ENCODE measurements at regions not wholly inside any gene's neighbourhood (a gene's known extent, or its start where the extent isn't known, plus 50 kb on each side); places are given as distances from the start of the nearest gene placed in this dataset.

GRCh38 chr12:107494331-107494730 lies 191.3 kb upstream of the PWP1 start:
- H4K20me1 ChIP-seq (replicated peaks; ENCODE audit: control insufficient read depth, extremely low read depth, insufficient read depth, low read length): no peaks in the 10 kb centered on the region
- POLR2A ChIA-PET: no interaction called here
- no peaks in the 10 kb centered on the region for H3K9me1 ChIP-seq (replicated peaks; ENCODE audit: control insufficient read depth, extremely low read depth, insufficient read depth, low read length)
- no TSS peak for BruUV-seq (replicated peaks)
- H3K9ac ChIP-seq (replicated peaks; ENCODE audit: extremely low read depth, insufficient read depth, low read length): no peak overlapping the region
- no peak overlapping the region for H3K27ac ChIP-seq (ENCODE audit: insufficient read depth, low read depth, low read length)
- no peaks in the 10 kb centered on the region for H3K36me3 ChIP-seq (ENCODE audit: control insufficient read depth in 2 of 2, extremely low read depth in 1 of 2, insufficient read depth in 2 of 2, low read length in 2 of 2)
- no peak overlapping the region for H2AFZ ChIP-seq (ENCODE audit: low read depth, low read length)
- dilution Hi-C loops (cut with MboI; ENCODE audit: extremely low pct_ligation_motif_present, low sequenced_read_pairs): no loop called here
- intact Hi-C loops (cut with micrococcal nuclease): no loop called here
- no peaks in the 10 kb centered on the region for H3K9me3 ChIP-seq (replicated peaks; ENCODE audit: control insufficient read depth, insufficient read depth, low read length)
- TF ChIP-seq POLR2A (IDR thresholded peaks at IDR 0.05; ENCODE audit: low read depth, low read length): no peak
- no peak overlapping the region for H3K4me2 ChIP-seq (ENCODE audit: insufficient read depth, low read length)
- H3K4me3 ChIP-seq (replicated peaks in 1 of 3; ENCODE audit: insufficient read depth in 1 of 3, low read depth in 1 of 3, low read length in 3 of 3): no peak overlapping the region
- CTCF ChIA-PET: interaction anchor here (0.9 kb wide), 1 partner anchor 11 kb away, joined by 3 read pairs; no protein-coding TSS in a partner anchor
- H3K27me3 ChIP-seq (ENCODE audit: control insufficient read depth in 2 of 2, insufficient read depth in 2 of 2, low read length in 2 of 2): no peaks in the 10 kb centered on the region
- no peak for FAIRE-seq
- no peaks in the 10 kb centered on the region for H3K4me1 ChIP-seq (ENCODE audit: control insufficient read depth, extremely low read depth, insufficient read depth, low read length)
- no peaks in the 10 kb centered on the region for H3K79me2 ChIP-seq (ENCODE audit: control insufficient read depth, insufficient read depth, low read length)
- DNase-seq (ENCODE audit: low read depth, low spot score): no peak

- no peak for DNase-seq (ENCODE audit: low read depth, low spot score)
- no peak overlapping the region for H3K4me2 ChIP-seq (ENCODE audit: insufficient read depth, low read length)
- H3K4me3 ChIP-seq (replicated peaks in 1 of 3; ENCODE audit: insufficient read depth in 1 of 3, low read depth in 1 of 3, low read length in 3 of 3): no peak overlapping the region
- ChIA-PET CTCF (no interaction called here), POLR2A (no interaction called here)
- dilution Hi-C loops (cut with MboI; ENCODE audit: extremely low pct_ligation_motif_present, low sequenced_read_pairs): no loop called here
- FAIRE-seq: no peak
- BruUV-seq (replicated peaks): no TSS peak
- no peaks in the 10 kb centered on the region for H3K4me1 ChIP-seq (ENCODE audit: control insufficient read depth, extremely low read depth, insufficient read depth, low read length)
- H3K9ac ChIP-seq (replicated peaks; ENCODE audit: extremely low read depth, insufficient read depth, low read length): no peak overlapping the region
- TF ChIP-seq FOS (IDR thresholded peaks at IDR 0.05; ENCODE audit: borderline replicate concordance, insufficient read depth, low read length) (no peak), MYC (IDR thresholded peaks at IDR 0.05; ENCODE audit: low read depth, low read length) (no peak), GATA2 (IDR thresholded peaks at IDR 0.05; ENCODE audit: insufficient read depth, insufficient read length, low read depth, low read length) (no peak), POLR2A (IDR thresholded peaks at IDR 0.05; ENCODE audit: low read depth, low read length) (no peak), EZH2 (IDR thresholded peaks at IDR 0.05; ENCODE audit: borderline replicate concordance, low read depth, low read length, severe bottlenecking) (no peak), POLR2AphosphoS5 (IDR thresholded peaks at IDR 0.05; ENCODE audit: insufficient read depth, low read depth, low read length) (no peak)
- no peak overlapping the region for H2AFZ ChIP-seq (ENCODE audit: low read depth, low read length)
- H3K79me2 ChIP-seq (ENCODE audit: control insufficient read depth, insufficient read depth, low read length): no peaks in the 10 kb centered on the region
- H4K20me1 ChIP-seq (replicated peaks; ENCODE audit: control insufficient read depth, extremely low read depth, insufficient read depth, low read length): no peaks in the 10 kb centered on the region
- no peaks in the 10 kb centered on the region for H3K36me3 ChIP-seq (ENCODE audit: control insufficient read depth in 2 of 2, extremely low read depth in 1 of 2, insufficient read depth in 2 of 2, low read length in 2 of 2)
- no peaks in the 10 kb centered on the region for H3K9me1 ChIP-seq (replicated peaks; ENCODE audit: control insufficient read depth, extremely low read depth, insufficient read depth, low read length)
- H3K9me3 ChIP-seq (replicated peaks; ENCODE audit: control insufficient read depth, insufficient read depth, low read length): no peaks in the 10 kb centered on the region
- no peaks in the 10 kb centered on the region for H3K27me3 ChIP-seq (ENCODE audit: control insufficient read depth in 2 of 2, insufficient read depth in 2 of 2, low read length in 2 of 2)
- H3K27ac ChIP-seq (ENCODE audit: insufficient read depth, low read depth, low read length): no peak overlapping the region
- intact Hi-C loops (cut with micrococcal nuclease): no loop called here
These were observed 190.0 kb upstream of the PWP1 start for GRCh38 chr12:107495604-107496003.
